Dermis blood vessel endothelial cell (primary cell): ENCODE measurements at regions not wholly inside any gene's neighbourhood (a gene's known extent, or its start where the extent isn't known, plus 50 kb on each side); places are given as distances from the start of the nearest gene placed in this dataset.
A peak's percentile ranks its signal among the peaks of the same experiment; 100 is the strongest.

Experiments used
- DNase-seq: peaks from one replicate; pipeline ENCODE4 v3.0.0; 2010

GRCh38 chr16:61313931-61314330, 722.3 kb downstream of the CDH8 start:
- no peak for DNase-seq

GRCh38 chr16:61309386-61309785, 726.9 kb downstream of the CDH8 start:
- no peak for DNase-seq

DNA sequence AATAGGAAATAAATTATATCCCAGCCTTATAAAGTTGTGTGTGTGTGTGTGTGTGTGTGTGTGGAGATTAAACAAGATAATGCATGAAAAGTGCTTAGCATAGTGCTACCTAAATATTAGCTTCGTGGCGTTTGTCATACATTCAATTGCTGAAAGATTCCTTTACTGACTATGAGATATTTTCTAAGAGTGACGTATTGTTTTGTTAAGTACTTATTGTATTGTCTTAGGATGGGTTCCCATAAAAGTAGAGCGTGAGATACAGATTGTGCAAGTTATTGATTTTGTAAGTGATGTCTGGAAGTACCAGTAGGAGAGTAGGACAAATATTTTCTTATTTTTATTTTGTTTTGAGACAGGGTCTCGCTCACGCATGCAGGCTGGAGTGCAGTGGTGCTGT, 730.0 kb downstream of the CDH8 start:
- DNase-seq = no peak

DNA sequence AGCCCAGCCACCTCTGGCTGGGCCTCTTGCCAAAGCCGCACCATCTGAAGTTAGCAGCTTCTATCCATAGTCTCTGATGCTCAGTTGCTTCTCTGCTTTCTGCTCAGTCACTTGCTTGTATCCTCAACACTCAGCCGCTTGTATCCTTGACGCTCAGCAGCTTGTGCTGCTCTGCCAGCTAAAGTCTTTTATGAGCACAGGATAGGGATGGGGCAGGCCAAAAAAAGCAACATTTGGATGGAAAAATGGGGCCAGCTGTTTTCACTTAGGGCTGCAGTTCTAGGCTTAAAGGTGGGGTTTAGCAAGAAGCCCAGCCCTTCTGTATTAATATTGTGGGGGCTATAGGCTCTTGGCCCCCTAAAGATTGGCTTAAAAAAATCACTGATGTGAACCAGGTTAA, 739.4 kb downstream of the CDH8 start:
- no peak for DNase-seq

DNA sequence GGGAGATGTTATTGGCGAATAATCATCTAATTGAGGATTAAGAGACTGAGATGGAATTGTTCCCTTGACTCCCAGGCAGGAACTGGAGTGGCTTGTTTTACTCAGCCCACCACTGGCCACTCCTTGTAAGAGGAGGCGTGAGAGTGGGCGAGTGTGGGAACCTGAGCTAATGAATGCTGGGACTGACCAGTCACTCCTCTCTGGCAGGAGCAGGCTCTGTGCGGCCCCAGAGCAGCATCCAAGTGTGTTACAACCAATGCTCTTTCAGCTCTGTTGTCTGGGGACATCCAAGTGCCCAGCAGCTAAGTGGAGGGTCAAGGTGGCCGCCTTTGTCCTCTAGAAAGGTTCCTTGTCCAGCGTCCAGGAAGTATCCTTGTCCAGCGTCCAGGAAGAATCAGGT, 739.9 kb downstream of the CDH8 start:
- DNase-seq = no peak

GRCh38 chr16:61295311-61295710, 740.9 kb downstream of the CDH8 start:
- no peak for DNase-seq

DNA sequence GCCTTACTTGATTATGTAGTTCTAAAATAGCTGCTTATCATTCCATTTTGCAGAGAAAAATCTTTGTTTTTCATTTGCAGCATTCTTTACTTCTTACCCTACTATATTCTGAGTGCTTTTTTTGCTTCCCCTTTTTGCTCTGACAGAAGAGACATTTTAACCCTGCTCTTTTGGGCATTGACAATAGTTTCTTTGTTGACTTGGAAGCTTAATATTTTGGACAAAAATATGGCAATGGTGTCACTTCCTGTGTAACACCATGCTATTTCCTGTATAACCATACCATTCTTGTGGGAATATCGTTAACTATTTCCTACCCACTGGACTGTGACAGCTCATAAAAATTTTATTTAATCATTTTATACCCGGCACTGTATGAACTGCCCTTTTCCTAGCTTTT, 747.1 kb downstream of the CDH8 start:
- DNase-seq = no peak

DNA sequence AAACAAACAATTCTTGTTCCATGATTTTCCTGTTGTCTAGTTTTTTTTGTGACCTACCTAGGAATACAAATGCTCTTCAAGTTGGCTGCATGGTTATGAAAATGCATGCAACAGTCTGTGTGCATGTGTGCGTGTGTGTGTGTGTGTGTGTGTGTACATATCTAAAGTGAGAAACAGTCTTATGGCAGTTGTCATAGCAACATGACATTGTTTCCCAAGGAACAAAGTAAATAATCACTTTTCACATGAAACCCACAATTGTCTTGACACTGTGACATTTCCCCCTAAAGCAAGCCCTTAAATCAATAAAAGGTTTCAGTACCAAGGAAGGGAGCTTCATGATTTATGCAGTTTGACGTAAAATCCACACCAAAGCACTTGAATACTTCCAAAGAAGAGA, 758.4 kb downstream of the CDH8 start:
- DNase-seq = no peak

- no peak for DNase-seq
These were observed 762.0 kb downstream of the CDH8 start for GRCh38 chr16:61274211-61274610.

DNA sequence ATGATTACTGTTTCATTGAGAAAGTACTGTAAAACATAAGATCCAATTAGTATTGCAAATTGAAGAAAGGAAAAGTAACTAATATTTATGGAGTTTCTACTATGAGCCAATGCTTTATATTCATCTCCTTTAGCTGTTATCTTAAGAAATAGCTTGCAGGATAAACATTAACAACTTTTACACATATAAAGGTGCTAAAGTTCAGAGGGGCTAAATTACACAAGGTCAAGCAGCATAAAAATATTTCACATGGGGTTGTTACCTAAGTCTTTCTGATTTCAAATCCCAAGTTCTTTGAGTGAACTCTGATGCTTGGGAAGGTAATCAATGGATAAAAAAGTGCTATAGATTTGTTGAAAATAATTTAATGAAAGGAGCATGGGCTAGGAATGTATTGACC, 765.5 kb downstream of the CDH8 start:
- DNase-seq = no peak

DNA sequence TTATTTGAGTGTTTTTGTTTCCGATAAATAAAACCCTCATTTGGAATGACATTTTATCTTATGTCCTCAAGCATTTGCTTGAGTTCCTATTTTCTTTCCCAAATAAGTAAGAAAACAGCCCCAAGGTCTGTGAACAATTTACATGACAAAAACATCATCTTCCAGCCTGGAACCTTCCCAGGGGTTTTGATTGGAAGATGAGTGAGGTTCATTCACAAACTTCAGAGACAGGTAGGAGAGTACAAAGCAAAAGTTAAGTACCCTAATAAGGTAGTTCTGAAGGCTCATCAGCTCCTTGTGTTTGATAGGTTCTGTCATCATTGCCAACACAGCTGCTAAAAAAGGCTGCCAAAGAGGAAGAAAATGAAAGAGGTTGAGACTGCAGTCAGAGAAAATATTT, 772.8 kb downstream of the CDH8 start:
- no peak for DNase-seq

GRCh38 chr16:61261315-61261714, 774.9 kb downstream of the CDH8 start:
- no peak for DNase-seq

GRCh38 chr16:61246592-61246991, 789.6 kb downstream of the CDH8 start:
- no peak for DNase-seq

DNA sequence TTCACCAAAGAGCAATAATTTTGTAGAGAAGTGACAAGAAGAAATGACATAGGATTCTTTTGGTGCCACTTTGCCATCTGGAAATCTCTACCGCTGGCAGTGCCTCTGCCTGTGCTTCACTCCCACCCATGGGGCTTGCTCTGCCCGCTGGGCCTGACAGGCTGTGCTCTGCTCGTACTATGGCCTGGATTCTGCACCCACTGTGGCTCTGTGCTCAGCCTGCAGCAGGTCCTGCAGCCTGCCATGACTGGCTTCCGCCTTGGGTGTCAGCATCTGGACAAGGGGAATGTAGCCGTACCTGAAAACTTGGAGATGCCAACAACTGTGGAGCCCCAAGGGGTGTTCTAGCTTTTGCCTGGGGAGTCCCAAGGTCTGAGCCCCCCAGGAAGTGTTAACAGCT, 792.3 kb downstream of the CDH8 start:
- DNase-seq = no peak

- DNase-seq = no peak
These were observed 798.3 kb downstream of the CDH8 start for GRCh38 chr16:61237884-61238485.

DNA sequence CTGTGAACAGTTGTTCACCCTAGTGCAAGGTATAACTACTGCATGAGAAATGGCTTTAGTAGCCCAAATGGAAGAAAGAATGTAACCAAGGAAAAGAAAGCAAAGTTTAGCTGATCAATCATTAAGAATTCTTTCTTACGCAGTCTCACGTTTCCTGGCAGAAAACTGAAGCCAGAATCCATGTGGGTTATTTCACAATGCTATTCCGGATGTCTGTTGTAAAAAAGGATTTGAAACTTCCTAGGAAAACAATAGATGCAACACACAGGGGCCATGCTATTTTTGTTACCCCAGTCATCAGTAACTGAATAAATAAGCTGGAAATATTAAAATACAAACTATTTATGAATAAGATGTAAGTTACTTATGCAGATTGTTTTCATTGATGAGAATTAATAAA, 802.5 kb downstream of the CDH8 start:
- DNase-seq = peak; percentile 1

DNA sequence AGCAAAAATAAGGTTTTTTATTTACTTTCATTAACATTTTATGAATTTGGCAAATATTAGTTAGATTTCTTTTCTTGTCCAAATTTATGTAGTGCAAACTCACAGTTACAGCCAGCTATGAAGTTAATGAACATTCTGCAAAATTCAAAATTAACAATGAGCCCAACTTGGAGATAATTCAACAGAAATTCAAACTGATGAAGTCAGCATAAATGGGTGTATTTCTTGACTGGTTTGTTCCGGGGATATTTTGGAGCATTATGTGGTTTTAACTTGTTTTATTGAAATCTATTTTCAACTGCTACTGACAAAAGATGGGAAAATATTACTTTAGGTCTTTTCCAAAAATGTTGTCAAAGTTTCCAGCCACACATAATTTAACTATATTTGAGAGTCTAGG, 807.9 kb downstream of the CDH8 start:
- DNase-seq = no peak

GRCh38 chr16:61215605-61216004, 820.6 kb downstream of the CDH8 start:
- no peak for DNase-seq

DNA sequence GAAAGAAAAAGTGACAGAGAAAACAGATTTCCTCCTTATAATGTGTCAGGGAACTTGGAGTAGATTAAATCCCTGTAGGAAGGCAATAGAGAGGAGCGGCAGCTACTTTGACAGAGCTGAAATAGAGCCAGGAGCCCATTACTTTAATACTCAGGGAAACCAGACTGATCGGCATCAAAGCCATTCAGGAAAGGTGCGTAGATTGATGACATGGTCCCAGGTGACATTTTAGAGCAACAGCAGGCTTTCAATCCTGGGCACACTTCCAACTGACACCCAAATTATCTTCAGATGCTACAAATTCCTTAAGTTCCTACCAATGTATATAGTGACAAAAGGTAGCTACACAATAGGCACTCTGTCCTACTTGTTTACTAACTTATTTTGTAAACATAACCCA, 821.5 kb downstream of the CDH8 start:
- DNase-seq = no peak

- no peak for DNase-seq
These were observed 826.2 kb downstream of the CDH8 start for GRCh38 chr16:61210076-61210475.

DNA sequence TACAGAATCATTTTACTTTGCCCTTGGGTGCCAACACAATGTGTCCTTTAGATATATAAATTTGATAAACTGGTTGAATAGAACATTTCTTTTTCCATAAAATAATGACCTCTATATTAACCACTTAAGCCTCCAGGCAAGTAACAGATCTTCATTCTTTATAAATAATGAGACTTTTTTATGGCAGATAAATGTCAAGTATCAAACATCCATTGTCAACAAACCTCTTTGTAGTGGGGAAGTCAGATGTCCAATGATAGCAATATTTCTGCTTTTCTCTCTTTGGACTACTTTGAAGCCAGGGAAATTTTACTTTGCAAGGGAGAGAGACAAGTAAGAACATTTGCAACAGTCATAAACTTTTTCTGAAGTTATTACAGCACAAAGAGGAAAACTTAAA, 841.2 kb downstream of the CDH8 start:
- no peak for DNase-seq

DNA sequence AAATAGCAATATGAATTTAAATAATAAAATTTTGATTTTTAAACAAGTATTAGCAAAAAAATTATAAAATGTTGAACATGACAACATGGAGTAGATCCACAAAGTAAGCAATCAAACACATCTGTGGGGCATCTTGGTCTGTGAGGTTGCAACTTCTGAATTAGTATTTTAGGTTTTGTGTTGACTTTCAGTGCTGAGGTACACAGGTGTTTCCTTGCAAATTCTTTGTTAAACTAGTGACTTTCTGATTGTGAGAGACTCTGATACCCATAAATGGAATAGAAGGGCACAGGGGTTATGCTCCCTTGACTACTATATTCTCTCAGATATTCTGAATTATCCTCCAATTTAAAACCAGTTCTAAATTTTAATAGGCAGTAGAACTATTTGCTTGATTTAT, 841.7 kb downstream of the CDH8 start:
- no peak for DNase-seq

GRCh38 chr16:61182391-61182790, 853.8 kb downstream of the CDH8 start:
- DNase-seq = no peak

DNA sequence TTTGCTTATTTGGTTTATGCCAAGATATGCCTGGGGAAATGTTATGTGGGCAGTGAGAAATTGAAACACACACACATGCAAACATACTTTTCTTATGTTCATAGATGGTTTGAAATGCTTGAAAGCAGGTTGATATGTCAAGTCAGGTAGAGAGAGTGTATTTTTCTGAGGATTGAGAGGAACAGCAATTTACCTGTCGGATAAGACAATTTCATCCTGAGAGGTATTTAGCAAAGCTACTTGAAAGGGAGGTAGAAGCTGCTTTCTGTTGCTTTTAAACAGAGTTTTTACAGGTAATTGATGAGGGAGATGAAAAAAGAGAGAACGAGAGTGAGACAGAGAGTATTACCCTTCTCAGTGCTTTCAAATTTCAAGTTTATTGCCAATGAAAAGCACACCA, 854.3 kb downstream of the CDH8 start:
- DNase-seq = no peak

- DNase-seq = no peak
These were observed 856.7 kb downstream of the CDH8 start for GRCh38 chr16:61179561-61179960.

DNA sequence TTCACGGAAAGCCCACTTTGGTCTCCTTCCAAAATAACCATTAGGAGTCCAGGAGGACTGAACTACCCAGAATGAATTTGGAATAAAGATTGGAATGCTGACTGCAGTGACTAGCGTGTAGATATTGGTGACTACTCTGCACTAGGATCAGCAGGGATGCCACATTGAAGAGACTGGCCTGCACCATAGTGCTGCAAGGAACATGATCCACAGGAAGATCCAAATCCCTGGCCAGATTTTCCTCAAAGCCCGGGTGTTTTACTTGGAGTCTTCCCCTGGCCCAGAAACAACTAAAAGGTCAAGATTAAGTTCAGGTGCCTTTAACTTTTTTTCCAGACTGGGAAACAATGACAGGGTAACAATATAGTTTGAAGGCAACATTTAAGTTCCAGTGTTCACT, 870.4 kb downstream of the CDH8 start:
- DNase-seq = no peak
